Neutrophil (primary cell): ENCODE measurements at regions not wholly inside any gene's neighbourhood (a gene's known extent, or its start where the extent isn't known, plus 50 kb on each side); places are given as distances from the start of the nearest gene placed in this dataset.

ENCODE experiments used
- H3K27ac ChIP-seq: fragments of 200-600 bp; sonication (generic); 2 replicates; pipeline ENCODE4 v1.5.1; 2016; ENCODE audit warnings: mild to moderate bottlenecking, moderate library complexity
- H3K27me3 ChIP-seq: fragments of 200-600 bp; sonication (generic); 2 replicates; pipeline ENCODE4 v1.6.0; 2016; ENCODE audit warnings: mild to moderate bottlenecking
- H3K36me3 ChIP-seq: fragments of 200-600 bp; sonication (generic); 2 replicates; pipeline ENCODE4 v1.5.1; 2017
- H3K4me1 ChIP-seq, 2 experiments: fragments of 200-600 bp in 1 of 2; sonication (generic) in 1 of 2; 1 replicate in 1 of 2; 2 replicates in 1 of 2; pipeline versions ENCODE4 v1.5.1 to v1.6.1; 2013 to 2016; ENCODE audit warnings: low read depth in 1 of 2, low read length in 1 of 2, mild to moderate bottlenecking in 1 of 2, moderate library complexity in 1 of 2; ENCODE audit not compliant: control insufficient read depth in 1 of 2, insufficient read depth in 1 of 2
- H3K4me3 ChIP-seq, 2 experiments: fragments of 200-600 bp in 1 of 2; sonication (generic) in 1 of 2; 1 replicate in 1 of 2; 2 replicates in 1 of 2; pipeline ENCODE4 v1.5.1; 2013 to 2016; ENCODE audit warnings: low read depth in 1 of 2, low read length in 1 of 2, mild to moderate bottlenecking in 1 of 2, moderate library complexity in 1 of 2
- H3K9me3 ChIP-seq: fragments of 200-600 bp; sonication (generic); 2 replicates; pipeline ENCODE4 v1.5.1; 2016
- CTCF ChIP-seq: fragments of 200-600 bp; sonication (generic); IDR thresholded peaks from 2 replicates; pipeline ENCODE4 v1.5.1; 2016; ENCODE audit warnings: antibody characterized with exemption

GRCh38 chr6:137751768-137752560, 115.1 kb upstream of the TNFAIP3 start:
- no peak for TF ChIP-seq CTCF
- Histone ChIP-seq H3K27me3 (no peaks in the 10 kb centered on the region), H3K36me3 (no peaks in the 10 kb centered on the region), H3K27ac (no peak overlapping the region), H3K9me3 (no peaks in the 10 kb centered on the region), H3K4me3 (no peak overlapping the region), H3K4me1 (peaks cover 0 to 6% of the 10 kb centered on the region in 2 experiments)

- no peak overlapping the region for H3K4me3 ChIP-seq
- no peak for TF ChIP-seq CTCF
These were observed 112.7 kb upstream of the TNFAIP3 start for GRCh38 chr6:137754366-137754765.

GRCh38 chr6:137754866-137755265, 112.2 kb upstream of the TNFAIP3 start:
- no peak for TF ChIP-seq CTCF
- H3K4me3 ChIP-seq: no peak overlapping the region
- peaks cover 0 to 6% of the 10 kb centered on the region in 2 experiments for H3K4me1 ChIP-seq
- peak overlapping the region; percentile 25 for H3K27ac ChIP-seq
- no peaks in the 10 kb centered on the region for H3K9me3 ChIP-seq
- no peaks in the 10 kb centered on the region for H3K27me3 ChIP-seq
- H3K36me3 ChIP-seq: no peaks in the 10 kb centered on the region

More at GRCh38 chr6:137754366-137754765, 112.7 kb upstream of the TNFAIP3 start:
- Histone ChIP-seq H3K27me3 (no peaks in the 10 kb centered on the region), H3K9me3 (no peaks in the 10 kb centered on the region), H3K36me3 (no peaks in the 10 kb centered on the region), H3K27ac (peak overlapping the region; percentile 25), H3K4me1 (peaks cover 0 to 6% of the 10 kb centered on the region in 2 experiments)

GRCh38 chr6:137755284-137755683, 111.8 kb upstream of the TNFAIP3 start:
- Histone ChIP-seq H3K27ac (no peak overlapping the region), H3K9me3 (no peaks in the 10 kb centered on the region), H3K4me3 (no peak overlapping the region), H3K36me3 (no peaks in the 10 kb centered on the region), H3K27me3 (no peaks in the 10 kb centered on the region), H3K4me1 (peaks cover 0 to 6% of the 10 kb centered on the region in 2 experiments)
- no peak for TF ChIP-seq CTCF

GRCh38 chr6:137756788-137757187, 110.3 kb upstream of the TNFAIP3 start:
- TF ChIP-seq CTCF: no peak
- no peaks in the 10 kb centered on the region for H3K36me3 ChIP-seq
- peaks cover 0 to 6% of the 10 kb centered on the region in 2 experiments for H3K4me1 ChIP-seq
- no peaks in the 10 kb centered on the region for H3K9me3 ChIP-seq
- H3K27me3 ChIP-seq: no peaks in the 10 kb centered on the region
- no peak overlapping the region for H3K27ac ChIP-seq
- H3K4me3 ChIP-seq: no peak overlapping the region
